ENCODE measurements at regions not wholly inside any gene's neighbourhood (a gene's known extent, or its start where the extent isn't known, plus 50 kb on each side); places are given as distances from the start of the nearest gene placed in this dataset.

GRCh38 chr2:236345081-236345714 is 81.0 kb upstream of the ASB18 start:
- no peak for TF ChIP-seq CTCF (IDR thresholded peaks at IDR 0.05; ENCODE audit: low read depth, low read length, missing control alignments)
- no peak for DNase-seq (ENCODE audit: low read depth)

GRCh38 chr2:236346366-236346765 is 82.2 kb upstream of the ASB18 start:
- no peak for TF ChIP-seq CTCF (IDR thresholded peaks at IDR 0.05; ENCODE audit: low read depth, low read length, missing control alignments)
- no peak for DNase-seq (ENCODE audit: low read depth)
- H3K4me3 ChIP-seq (ENCODE audit: low read depth, low read length): no peak overlapping the region
- in situ Hi-C loops (cut with HindIII; ENCODE audit: low sequenced_read_pairs): loop anchor here (5.0 to 10.0 kb wide), 3 partner anchors 221 to 726 kb away; partner anchors contain the start of gene ACKR3

More at GRCh38 chr2:236345081-236345714, 81.0 kb upstream of the ASB18 start:
- no peak overlapping the region for H3K4me3 ChIP-seq (ENCODE audit: low read depth, low read length)
- in situ Hi-C loops (cut with HindIII; ENCODE audit: low sequenced_read_pairs): loop anchor here (5.0 to 10.0 kb wide), 3 partner anchors 222 to 727 kb away; partner anchors contain the start of gene ACKR3

- in situ Hi-C loops (cut with HindIII; ENCODE audit: low sequenced_read_pairs): loop anchor here (5.0 to 10.0 kb wide), 3 partner anchors 219 to 724 kb away; partner anchors contain the start of gene ACKR3
- TF ChIP-seq CTCF (IDR thresholded peaks at IDR 0.05; ENCODE audit: low read depth, low read length, missing control alignments): no peak
- H3K4me3 ChIP-seq (ENCODE audit: low read depth, low read length): no peak overlapping the region
- no peak for DNase-seq (ENCODE audit: low read depth)
These were observed 84.1 kb upstream of the ASB18 start for GRCh38 chr2:236348279-236348678.

- in situ Hi-C loops (cut with HindIII; ENCODE audit: low sequenced_read_pairs): loop anchor here (5.0 to 10.0 kb wide), 3 partner anchors 218 to 723 kb away; partner anchors contain the start of gene ACKR3
- no peak for DNase-seq (ENCODE audit: low read depth)
- TF ChIP-seq CTCF (IDR thresholded peaks at IDR 0.05; ENCODE audit: low read depth, low read length, missing control alignments): no peak
- no peak overlapping the region for H3K4me3 ChIP-seq (ENCODE audit: low read depth, low read length)
These were observed 84.8 kb upstream of the ASB18 start for GRCh38 chr2:236348976-236349375.

- DNase-seq (ENCODE audit: low read depth): no peak
- no peak overlapping the region for H3K4me3 ChIP-seq (ENCODE audit: low read depth, low read length)
- in situ Hi-C loops (cut with HindIII; ENCODE audit: low sequenced_read_pairs): no loop called here
- no peak for TF ChIP-seq CTCF (IDR thresholded peaks at IDR 0.05; ENCODE audit: low read depth, low read length, missing control alignments)
These were observed 86.2 kb upstream of the ASB18 start for GRCh38 chr2:236350426-236350825.

- in situ Hi-C loops (cut with HindIII; ENCODE audit: low sequenced_read_pairs): no loop called here
- no peak overlapping the region for H3K4me3 ChIP-seq (ENCODE audit: low read depth, low read length)
- TF ChIP-seq CTCF (IDR thresholded peaks at IDR 0.05; ENCODE audit: low read depth, low read length, missing control alignments): no peak
- no peak for DNase-seq (ENCODE audit: low read depth)
These were observed 87.8 kb upstream of the ASB18 start for GRCh38 chr2:236351966-236352525.

Data from astrocyte of the cerebellum (primary cell).